WI38 (cell line): ENCODE measurements at regions not wholly inside any gene's neighbourhood (a gene's known extent, or its start where the extent isn't known, plus 50 kb on each side); places are given as distances from the start of the nearest gene placed in this dataset.

Experiments
- H3K4me3 ChIP-seq: 2 replicates; pipeline ENCODE4 v1.5.1; 2011; ENCODE audit warnings: low read depth, mild to moderate bottlenecking, control low read depth, low read length
- TF ChIP-seq, protein P1 (sequence below): IDR thresholded peaks from 2 replicates; pipeline ENCODE4 v1.5.1; 2012; ENCODE audit warnings: low read depth, mild to moderate bottlenecking, control low read depth, low read length

DNA sequence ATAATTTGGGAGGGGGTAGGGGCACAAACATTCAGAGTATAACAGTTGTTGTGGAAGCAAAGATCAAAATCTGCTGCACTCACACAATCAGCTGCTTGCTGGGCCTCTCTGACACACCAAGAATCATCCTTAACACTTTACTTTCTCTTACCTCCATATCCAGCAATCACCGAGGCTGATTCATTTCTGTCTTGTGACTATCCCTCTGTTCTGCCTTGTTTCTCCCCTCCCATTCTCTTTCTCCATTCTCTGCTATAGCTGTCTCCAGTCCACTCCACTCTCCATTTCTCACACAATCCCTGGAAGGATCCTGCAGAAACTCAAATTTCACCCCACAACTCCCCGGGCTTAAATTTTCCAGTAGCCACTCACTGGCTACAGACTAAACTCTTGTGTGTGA is 91.8 kb upstream of the NGF start:
- H3K4me3 ChIP-seq = no peak overlapping the region
- TF ChIP-seq, protein P1, sequence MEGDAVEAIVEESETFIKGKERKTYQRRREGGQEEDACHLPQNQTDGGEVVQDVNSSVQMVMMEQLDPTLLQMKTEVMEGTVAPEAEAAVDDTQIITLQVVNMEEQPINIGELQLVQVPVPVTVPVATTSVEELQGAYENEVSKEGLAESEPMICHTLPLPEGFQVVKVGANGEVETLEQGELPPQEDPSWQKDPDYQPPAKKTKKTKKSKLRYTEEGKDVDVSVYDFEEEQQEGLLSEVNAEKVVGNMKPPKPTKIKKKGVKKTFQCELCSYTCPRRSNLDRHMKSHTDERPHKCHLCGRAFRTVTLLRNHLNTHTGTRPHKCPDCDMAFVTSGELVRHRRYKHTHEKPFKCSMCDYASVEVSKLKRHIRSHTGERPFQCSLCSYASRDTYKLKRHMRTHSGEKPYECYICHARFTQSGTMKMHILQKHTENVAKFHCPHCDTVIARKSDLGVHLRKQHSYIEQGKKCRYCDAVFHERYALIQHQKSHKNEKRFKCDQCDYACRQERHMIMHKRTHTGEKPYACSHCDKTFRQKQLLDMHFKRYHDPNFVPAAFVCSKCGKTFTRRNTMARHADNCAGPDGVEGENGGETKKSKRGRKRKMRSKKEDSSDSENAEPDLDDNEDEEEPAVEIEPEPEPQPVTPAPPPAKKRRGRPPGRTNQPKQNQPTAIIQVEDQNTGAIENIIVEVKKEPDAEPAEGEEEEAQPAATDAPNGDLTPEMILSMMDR = no peak

DNA sequence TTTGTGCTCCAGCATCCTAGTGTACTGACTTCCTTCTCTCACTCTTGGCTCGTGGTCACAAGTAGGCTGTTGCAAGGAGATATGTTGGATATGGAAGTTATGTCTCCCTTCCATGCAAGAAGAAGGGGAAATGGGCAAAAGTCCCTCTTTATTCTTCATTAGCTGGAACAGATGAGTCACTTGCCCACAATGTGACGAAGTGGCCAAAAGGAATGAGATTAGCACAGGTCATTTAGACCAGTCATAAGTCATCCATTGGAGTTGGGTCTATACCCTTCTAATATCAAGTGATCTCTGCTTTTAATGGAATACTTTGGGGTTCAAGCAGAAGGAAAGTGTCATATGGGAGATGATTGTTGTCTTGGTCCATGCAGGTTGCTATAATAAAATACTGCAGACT is 91.2 kb upstream of the NGF start:
- H3K4me3 ChIP-seq = no peak overlapping the region
- TF ChIP-seq, protein P1 = no peak

DNA sequence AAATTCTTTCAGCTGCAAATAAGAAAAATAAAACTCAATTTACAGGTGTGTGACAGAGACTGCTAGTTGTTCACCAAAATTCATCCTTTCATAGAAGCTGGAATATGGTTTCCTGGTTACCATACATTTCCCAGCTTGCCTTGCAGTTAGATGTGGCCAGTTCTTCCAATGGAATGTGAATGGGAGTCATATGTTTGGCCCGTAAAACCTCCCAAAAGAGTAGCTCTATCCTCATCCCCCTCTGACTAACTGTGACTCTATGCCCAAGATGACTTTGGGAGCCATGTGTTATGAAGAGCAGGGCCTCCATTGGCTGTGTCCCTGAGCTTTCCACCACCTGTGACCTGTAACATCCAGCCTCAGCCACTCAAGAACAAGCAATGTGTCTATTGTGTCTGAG is 90.6 kb upstream of the NGF start:
- TF ChIP-seq, protein P1 = no peak
- H3K4me3 ChIP-seq = no peak overlapping the region

DNA sequence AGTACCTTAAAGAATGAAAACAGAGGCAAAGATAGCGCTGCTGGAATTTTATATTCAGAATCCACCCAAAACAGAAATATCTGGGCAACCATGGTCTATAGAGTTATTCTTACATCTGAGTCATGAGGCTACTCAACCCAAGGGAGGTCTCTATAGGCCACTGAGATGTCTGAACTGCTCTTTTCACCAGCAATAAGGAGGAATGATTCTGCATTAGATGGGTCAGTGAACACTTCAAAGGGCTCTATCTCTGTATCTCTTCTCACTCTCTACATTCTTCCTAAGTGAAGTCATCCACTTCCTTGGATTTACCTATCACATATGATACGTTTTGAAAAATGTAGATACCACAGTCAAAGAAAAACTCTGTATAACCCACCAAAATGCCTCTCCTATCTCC is 90.2 kb upstream of the NGF start:
- TF ChIP-seq, protein P1 = no peak
- no peak overlapping the region for H3K4me3 ChIP-seq

DNA sequence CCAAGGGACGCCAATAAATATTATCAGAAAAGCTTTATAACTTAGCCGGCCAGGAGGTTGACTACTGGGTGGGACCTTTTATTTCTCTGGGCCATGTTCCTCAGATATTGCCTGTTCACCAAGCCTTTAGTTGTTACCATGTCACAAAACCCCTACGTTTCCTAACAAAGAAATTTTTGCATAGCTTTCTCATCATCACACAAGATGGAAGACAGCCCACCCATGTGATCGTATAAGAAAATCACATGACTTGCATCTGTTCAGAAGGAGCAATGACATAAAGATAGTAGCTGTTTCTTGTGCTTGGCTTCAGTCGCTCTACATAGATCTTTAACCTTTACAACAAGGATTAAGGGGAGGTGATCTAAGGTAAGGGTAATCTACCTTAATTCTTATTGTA is 88.9 kb upstream of the NGF start:
- no peak overlapping the region for H3K4me3 ChIP-seq
- TF ChIP-seq, protein P1 = no peak

DNA sequence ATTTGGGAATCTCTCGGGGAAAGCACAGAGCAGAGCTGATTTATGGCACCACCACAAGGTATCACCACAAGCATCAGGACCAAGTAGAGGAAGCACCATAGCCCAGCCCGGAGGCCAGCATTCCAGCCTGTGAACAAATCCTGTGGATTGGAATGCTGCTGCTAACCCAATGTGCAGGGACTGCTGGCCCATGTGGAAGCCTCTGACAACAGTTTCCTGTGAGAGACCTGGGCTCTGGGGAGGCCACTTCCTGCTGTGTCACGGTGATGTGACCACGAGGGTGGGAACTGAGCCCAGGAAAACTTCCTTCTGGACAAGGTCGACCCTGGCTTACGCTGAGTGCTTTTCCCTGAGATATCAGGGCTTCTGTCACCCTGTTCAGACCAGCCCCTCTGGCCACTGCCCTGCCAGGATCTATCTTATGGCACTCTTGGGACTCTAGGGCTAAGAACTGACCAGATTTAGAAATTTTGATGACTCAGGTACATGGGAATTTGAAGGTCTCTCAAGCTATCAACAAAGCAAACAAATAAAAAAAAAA is 88.3 kb upstream of the NGF start:
- H3K4me3 ChIP-seq = no peak overlapping the region
- TF ChIP-seq, protein P1 = no peak

DNA sequence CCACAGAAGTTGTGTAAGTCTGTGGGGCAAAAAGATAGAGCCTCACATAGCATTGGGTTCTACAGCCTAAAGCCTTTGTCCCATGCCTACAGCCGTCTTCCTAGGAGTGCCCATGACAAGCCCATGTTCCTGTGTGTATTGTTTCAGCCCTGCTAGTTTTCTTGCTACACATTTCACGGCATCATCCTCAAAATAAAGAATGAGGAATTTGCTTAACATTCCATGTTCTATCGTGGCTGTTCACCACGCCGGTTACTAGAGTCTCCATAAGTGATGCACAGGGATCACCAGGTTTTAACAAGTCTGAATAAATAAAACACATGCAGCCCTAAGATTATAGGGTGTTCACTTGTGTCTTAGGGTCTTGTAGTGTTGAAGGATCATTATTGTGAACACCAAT is 87.4 kb upstream of the NGF start:
- H3K4me3 ChIP-seq = no peak overlapping the region
- TF ChIP-seq, protein P1 = no peak
